Esophagus squamous epithelium (tissue), 5 donors: ENCODE measurements at regions not wholly inside any gene's neighbourhood (a gene's known extent, or its start where the extent isn't known, plus 50 kb on each side); places are given as distances from the start of the nearest gene placed in this dataset.

Source experiments
- DNase-seq: peaks from one replicate; lab custom pipeline; 2025; lab: John Stamatoyannopoulos, UW
- H3K27ac ChIP-seq, 4 donors: fragments of 200-600 bp; sonication (generic); one replicate each; pipeline ENCODE4 v1.5.1; 2016 to 2019; ENCODE audit warnings: mild to moderate bottlenecking in 1 of 4
- H3K27me3 ChIP-seq, 4 donors: fragments of 200-600 bp; sonication (generic); 1 replicate in 3 of 4; 2 replicates in 1 of 4; pipeline versions ENCODE4 v1.5.1 to v1.6.0; 2017 to 2021; ENCODE audit warnings: antibody characterized with exemption in 1 of 4
- H3K36me3 ChIP-seq, 3 donors: fragments of 200-600 bp; sonication (generic); one replicate each; pipeline ENCODE4 v1.5.1; 2016 to 2019
- H3K4me1 ChIP-seq, 3 donors: fragments of 200-600 bp; sonication (generic); one replicate each; pipeline ENCODE4 v1.5.1; 2017 to 2019
- H3K4me3 ChIP-seq, 4 donors: fragments of 200-600 bp; sonication (generic); 1 replicate in 3 of 4; 2 replicates in 1 of 4; pipeline ENCODE4 v1.5.1; 2016 to 2019; ENCODE audit warnings: mild to moderate bottlenecking in 2 of 4, moderate library complexity in 1 of 4
- H3K9me3 ChIP-seq, 3 donors: fragments of 200-600 bp; sonication (generic); one replicate each; pipeline ENCODE4 v1.5.1; 2016 to 2019
- POLR2A ChIP-seq, 4 donors: fragments of 450-650 bp; IDR thresholded peaks; one replicate each; pipeline ENCODE4 v1.6.1; 2017; ENCODE audit warnings: antibody characterized with exemption in 4 of 4, mild to moderate bottlenecking in 4 of 4, moderate library complexity in 3 of 4
- WGBS, 2 donors: methylation state at CpG; one replicate each; pipeline ENCODE4 v1.1.5; 2018; 5-methylcytosine and 5-hydroxymethylcytosine counted together
- intact Hi-C: fragments of 100-400 bp; cut with DNase I; formaldehyde crosslinking; loops from one replicate; pipeline ENCODE4 v1.15.0; 2022
- TF ChIP-seq, protein P1 (sequence below), 6 experiments: fragments of 450-650 bp in 4 of 6; fragments of 200-600 bp in 2 of 6; sonication (generic) in 2 of 6; IDR thresholded peaks; one replicate each; pipeline ENCODE4 v1.5.1; 2016 to 2019; ENCODE audit warnings: antibody characterized with exemption in 6 of 6, mild to moderate bottlenecking in 4 of 6, moderate library complexity in 4 of 6
- donor health status: DM: yes; HTN: yes; CAD: no.

DNA sequence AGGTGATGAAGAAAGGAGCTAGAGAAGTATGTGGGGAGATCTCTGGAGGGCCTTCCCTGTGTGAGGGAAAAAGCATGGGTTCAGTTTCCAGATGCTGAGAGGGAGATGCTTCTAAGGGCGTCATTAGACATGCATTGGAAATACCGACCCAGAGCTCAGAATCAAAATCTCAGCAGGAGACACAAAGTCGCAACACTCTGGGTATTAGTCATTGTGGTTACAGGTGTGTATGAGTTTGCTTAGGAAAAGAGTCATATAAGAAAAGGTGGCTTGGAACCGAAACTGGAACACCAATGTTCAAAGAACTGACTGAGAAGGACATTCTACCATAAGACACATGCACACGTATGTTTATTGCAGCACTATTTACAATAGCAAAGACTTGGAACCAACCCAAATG lies 477.1 kb downstream of the FBXO15 start:
- no peak overlapping the region for H3K27ac ChIP-seq
- H3K36me3 ChIP-seq = no peaks in the 10 kb centered on the region
- WGBS, 2 donors = 52 to 71% methylated on average over 5 of the region's 5 CpGs
- no peaks in the 10 kb centered on the region for H3K4me1 ChIP-seq
- TF ChIP-seq, protein P1, sequence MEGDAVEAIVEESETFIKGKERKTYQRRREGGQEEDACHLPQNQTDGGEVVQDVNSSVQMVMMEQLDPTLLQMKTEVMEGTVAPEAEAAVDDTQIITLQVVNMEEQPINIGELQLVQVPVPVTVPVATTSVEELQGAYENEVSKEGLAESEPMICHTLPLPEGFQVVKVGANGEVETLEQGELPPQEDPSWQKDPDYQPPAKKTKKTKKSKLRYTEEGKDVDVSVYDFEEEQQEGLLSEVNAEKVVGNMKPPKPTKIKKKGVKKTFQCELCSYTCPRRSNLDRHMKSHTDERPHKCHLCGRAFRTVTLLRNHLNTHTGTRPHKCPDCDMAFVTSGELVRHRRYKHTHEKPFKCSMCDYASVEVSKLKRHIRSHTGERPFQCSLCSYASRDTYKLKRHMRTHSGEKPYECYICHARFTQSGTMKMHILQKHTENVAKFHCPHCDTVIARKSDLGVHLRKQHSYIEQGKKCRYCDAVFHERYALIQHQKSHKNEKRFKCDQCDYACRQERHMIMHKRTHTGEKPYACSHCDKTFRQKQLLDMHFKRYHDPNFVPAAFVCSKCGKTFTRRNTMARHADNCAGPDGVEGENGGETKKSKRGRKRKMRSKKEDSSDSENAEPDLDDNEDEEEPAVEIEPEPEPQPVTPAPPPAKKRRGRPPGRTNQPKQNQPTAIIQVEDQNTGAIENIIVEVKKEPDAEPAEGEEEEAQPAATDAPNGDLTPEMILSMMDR (IDR thresholded peaks at IDR 0.05) = no peak
- TF ChIP-seq POLR2A (IDR thresholded peaks at IDR 0.05) = no peak
- intact Hi-C loops = no loop called here
- no peak for DNase-seq
- H3K4me3 ChIP-seq = no peak overlapping the region
- no peaks in the 10 kb centered on the region for H3K27me3 ChIP-seq
- H3K9me3 ChIP-seq = no peaks in the 10 kb centered on the region

DNA sequence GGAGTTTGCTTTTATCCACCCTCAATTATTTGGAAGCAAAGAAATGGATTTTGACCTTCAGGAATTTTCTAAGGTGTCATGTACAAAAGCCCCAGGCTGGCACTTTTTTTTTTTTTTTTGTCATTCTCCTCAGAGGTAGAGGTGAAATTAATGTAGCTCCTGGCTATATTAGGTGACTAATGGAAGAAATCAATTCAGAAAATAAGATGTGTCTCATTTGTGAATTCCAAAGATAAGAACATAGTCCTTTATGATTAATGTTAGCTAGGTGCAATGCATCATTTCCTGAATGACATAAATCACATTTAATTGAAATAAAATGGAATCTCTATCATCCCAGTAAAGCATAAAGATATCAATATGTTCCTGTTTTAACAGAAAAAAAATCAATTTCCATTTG lies 477.6 kb downstream of the FBXO15 start:
- Histone ChIP-seq H3K9me3 (no peaks in the 10 kb centered on the region), H3K27me3 (no peaks in the 10 kb centered on the region), H3K27ac (no peak overlapping the region), H3K4me1 (no peaks in the 10 kb centered on the region), H3K4me3 (no peak overlapping the region), H3K36me3 (no peaks in the 10 kb centered on the region)
- intact Hi-C loops = no loop called here
- no peak for DNase-seq
- TF ChIP-seq, protein P1 (IDR thresholded peaks at IDR 0.05) = no peak
- TF ChIP-seq POLR2A (IDR thresholded peaks at IDR 0.05) = no peak

DNA sequence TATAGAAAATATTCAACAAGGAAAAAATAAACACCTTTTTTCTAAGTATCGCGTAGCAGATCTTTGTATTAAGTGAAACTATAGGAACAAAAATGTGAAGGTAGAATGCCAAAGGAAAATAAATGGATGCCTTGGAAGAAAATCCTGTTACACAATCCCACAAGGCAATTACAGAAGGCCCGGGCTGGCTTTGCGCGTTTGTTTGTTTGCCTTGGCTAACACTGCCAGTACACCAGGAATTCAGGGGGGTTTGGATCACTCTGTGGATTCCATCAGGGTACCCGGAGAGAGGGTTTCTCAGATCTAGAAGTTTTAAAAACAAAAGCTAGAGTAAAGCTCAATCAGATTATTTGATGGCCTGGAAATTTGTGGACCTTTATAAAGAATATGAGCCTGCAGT lies 478.3 kb downstream of the FBXO15 start:
- Histone ChIP-seq H3K9me3 (no peaks in the 10 kb centered on the region), H3K4me1 (no peaks in the 10 kb centered on the region), H3K27me3 (no peaks in the 10 kb centered on the region), H3K4me3 (no peak overlapping the region), H3K27ac (no peak overlapping the region), H3K36me3 (no peaks in the 10 kb centered on the region)
- DNase-seq = no peak
- intact Hi-C loops = no loop called here
- TF ChIP-seq POLR2A (IDR thresholded peaks at IDR 0.05) = no peak
- TF ChIP-seq, protein P1 (IDR thresholded peaks at IDR 0.05) = no peak
- 20 to 21% methylated on average over 6 of the region's 6 CpGs for WGBS, 2 donors

DNA sequence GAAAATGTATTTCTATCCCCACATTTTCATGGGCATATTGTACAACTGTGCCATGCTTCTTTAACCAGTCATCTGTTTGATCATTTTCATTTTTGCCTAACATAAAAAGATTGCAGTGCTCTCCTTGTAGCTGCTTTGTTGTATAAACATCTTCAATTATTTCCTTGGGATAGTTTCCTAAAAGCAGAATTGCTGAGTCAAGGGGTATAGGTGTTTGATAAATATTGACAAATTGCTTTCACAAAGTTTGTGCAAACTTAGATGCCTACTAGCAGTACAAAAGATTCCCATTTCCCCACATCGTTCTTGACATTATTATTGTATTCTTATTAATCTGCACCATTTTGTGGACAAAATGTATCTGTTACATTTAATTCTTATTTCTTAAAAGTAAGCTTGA lies 479.6 kb downstream of the FBXO15 start:
- Histone ChIP-seq H3K9me3 (no peaks in the 10 kb centered on the region), H3K4me3 (no peak overlapping the region), H3K27ac (no peak overlapping the region), H3K27me3 (no peaks in the 10 kb centered on the region), H3K4me1 (no peaks in the 10 kb centered on the region), H3K36me3 (no peaks in the 10 kb centered on the region)
- intact Hi-C loops = no loop called here
- WGBS, 2 donors = 52 to 62% methylated on average over 1 of the region's 1 CpG
- no peak for DNase-seq
- TF ChIP-seq, protein P1 (IDR thresholded peaks at IDR 0.05) = no peak
- no peak for TF ChIP-seq POLR2A (IDR thresholded peaks at IDR 0.05)

DNA sequence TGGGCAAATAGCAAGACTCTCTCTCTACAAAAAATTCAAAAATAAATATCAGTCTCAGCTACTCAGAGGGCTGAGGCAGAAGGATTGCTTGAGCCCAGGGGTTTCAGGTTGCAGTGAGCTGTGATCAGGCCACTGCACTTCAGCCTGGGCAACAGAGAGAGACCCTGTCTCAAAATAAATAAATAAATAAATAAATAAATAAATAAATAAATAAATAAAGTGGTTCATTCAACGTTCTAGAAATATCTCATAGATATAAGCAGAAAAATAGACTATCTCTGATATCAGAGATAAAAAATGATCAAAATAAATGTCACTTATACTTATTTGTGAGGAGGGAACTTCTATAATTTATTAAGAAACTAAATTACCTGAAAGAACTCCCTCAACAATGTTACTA lies 480.9 kb downstream of the FBXO15 start:
- Histone ChIP-seq H3K4me1 (no peaks in the 10 kb centered on the region), H3K27ac (no peak overlapping the region), H3K27me3 (no peaks in the 10 kb centered on the region), H3K4me3 (no peak overlapping the region), H3K9me3 (no peaks in the 10 kb centered on the region), H3K36me3 (no peaks in the 10 kb centered on the region)
- no peak for TF ChIP-seq POLR2A (IDR thresholded peaks at IDR 0.05)
- TF ChIP-seq, protein P1 (IDR thresholded peaks at IDR 0.05) = no peak
- 69 to 70% methylated on average over 1 of the region's 1 CpG for WGBS, 2 donors
- no peak for DNase-seq
- intact Hi-C loops = no loop called here
